Activated CD8-positive, alpha-beta T cell treated with anti-CD3 and anti-CD28 coated beads for 36 hours (primary cell): ENCODE measurements at regions not wholly inside any gene's neighbourhood (a gene's known extent, or its start where the extent isn't known, plus 50 kb on each side); places are given as distances from the start of the nearest gene placed in this dataset.

Experiments
- ATAC-seq: fragments of 200-7000 bp; cut with Tn5 transposase; one replicate; pipeline ENCODE4 v1.10.0; 2021; ENCODE audit warnings: mild to moderate bottlenecking, moderate library complexity
- CTCF ChIA-PET: fragments of 350-600 bp; sonication (Branson Sonifier 250); formaldehyde crosslinking; loops from one replicate; lab custom pipeline; 2021; ENCODE audit warnings: antibody characterized with exemption; lab: Charles Lee
- POLR2A ChIA-PET: fragments of 350-600 bp; sonication (Branson Sonifier 250); formaldehyde crosslinking; loops from one replicate; lab custom pipeline; 2021; ENCODE audit warnings: antibody characterized with exemption; lab: Charles Lee
- DNase-seq: peaks from one replicate; pipeline ENCODE4 v3.0.0-alpha.2; 2020
- H3K27ac Mint-ChIP-seq: one replicate; pipeline ENCODE4 v1.8.0; 2021; ENCODE audit warnings: mild to moderate bottlenecking, mixed read lengths
- H3K27me3 Mint-ChIP-seq: one replicate; pipeline ENCODE4 v1.8.0; 2021; ENCODE audit warnings: mixed read lengths
- H3K36me3 Mint-ChIP-seq: one replicate; pipeline ENCODE4 v1.8.0; 2021; ENCODE audit warnings: low read depth, mixed read lengths
- H3K4me1 Mint-ChIP-seq: one replicate; pipeline ENCODE4 v1.8.0; 2021; ENCODE audit warnings: low read depth, mixed read lengths
- H3K4me3 Mint-ChIP-seq: one replicate; pipeline ENCODE4 v1.8.0; 2021; ENCODE audit warnings: mild to moderate bottlenecking, moderate library complexity, mixed read lengths
- H3K9me3 Mint-ChIP-seq: one replicate; pipeline ENCODE4 v1.8.0; 2021; ENCODE audit warnings: mixed read lengths
- intact Hi-C: fragments of 100-400 bp; cut with micrococcal nuclease; formaldehyde crosslinking; loops from one replicate; pipeline ENCODE4 v1.10.0; 2022
- TF ChIP-seq, protein P1 (sequence below): fragments of 200-600 bp; IDR thresholded peaks from one replicate; pipeline ENCODE4 v1.8.0; 2022; ENCODE audit warnings: antibody characterized with exemption, mild to moderate bottlenecking

GRCh38 chr4:178665916-178666315 lies 1223.7 kb upstream of the AGA start:
- TF ChIP-seq, protein P1, sequence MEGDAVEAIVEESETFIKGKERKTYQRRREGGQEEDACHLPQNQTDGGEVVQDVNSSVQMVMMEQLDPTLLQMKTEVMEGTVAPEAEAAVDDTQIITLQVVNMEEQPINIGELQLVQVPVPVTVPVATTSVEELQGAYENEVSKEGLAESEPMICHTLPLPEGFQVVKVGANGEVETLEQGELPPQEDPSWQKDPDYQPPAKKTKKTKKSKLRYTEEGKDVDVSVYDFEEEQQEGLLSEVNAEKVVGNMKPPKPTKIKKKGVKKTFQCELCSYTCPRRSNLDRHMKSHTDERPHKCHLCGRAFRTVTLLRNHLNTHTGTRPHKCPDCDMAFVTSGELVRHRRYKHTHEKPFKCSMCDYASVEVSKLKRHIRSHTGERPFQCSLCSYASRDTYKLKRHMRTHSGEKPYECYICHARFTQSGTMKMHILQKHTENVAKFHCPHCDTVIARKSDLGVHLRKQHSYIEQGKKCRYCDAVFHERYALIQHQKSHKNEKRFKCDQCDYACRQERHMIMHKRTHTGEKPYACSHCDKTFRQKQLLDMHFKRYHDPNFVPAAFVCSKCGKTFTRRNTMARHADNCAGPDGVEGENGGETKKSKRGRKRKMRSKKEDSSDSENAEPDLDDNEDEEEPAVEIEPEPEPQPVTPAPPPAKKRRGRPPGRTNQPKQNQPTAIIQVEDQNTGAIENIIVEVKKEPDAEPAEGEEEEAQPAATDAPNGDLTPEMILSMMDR, result no peak
- ChIA-PET CTCF (no interaction called here), POLR2A (no interaction called here)
- Mint-ChIP-seq H3K4me1 (no peaks in the 10 kb centered on the region), H3K9me3 (peaks cover 2% of the 10 kb centered on the region), H3K4me3 (no peak overlapping the region), H3K27me3 (no peaks in the 10 kb centered on the region), H3K27ac (no peak overlapping the region), H3K36me3 (no peaks in the 10 kb centered on the region)
- DNase-seq, result no peak
- intact Hi-C loops, result no loop called here
- no peak for ATAC-seq

DNA sequence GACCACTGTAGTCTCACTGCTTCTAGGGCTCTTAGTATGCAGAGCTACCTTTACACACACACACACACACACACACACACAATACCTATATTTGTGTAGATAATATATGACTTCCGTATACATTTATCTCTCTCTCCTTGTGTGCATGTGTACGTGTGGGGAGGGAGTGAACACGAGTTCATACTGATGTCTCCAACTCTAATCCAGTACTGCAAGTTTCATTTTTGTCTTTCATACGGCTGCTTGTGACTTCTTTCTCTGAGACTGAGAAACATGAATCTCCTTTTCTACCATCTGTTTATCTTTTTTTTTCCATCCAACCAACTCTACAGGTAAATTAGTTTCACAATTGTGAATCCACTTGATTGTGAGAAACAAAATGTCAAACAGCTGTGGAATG lies 1229.5 kb upstream of the AGA start:
- no peaks in the 10 kb centered on the region for H3K36me3 Mint-ChIP-seq
- TF ChIP-seq, protein P1, result no peak

DNA sequence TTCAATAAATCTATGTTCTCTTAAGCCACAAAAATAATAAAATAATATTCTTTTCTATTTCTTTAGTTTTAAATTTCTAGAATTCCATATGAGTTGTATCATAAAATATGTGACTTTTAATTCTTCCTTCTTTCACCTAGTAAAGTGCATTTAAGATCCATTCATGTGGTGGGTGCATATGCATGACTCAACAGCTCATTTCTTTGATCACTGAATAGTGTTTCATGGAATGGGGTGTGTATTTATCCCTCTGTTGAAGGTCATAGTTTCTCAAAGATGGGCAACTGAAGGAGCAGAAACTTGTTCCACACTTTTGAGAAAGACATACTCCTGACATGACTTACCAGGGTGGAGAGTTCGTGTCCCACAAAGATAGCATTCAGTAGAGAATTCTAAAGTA lies 1230.3 kb upstream of the AGA start:
- ATAC-seq (no peak), DNase-seq (no peak)
- CTCF ChIA-PET, result no interaction called here
- H3K4me3 Mint-ChIP-seq, result no peak overlapping the region
- POLR2A ChIA-PET, result no interaction called here
- H3K27ac Mint-ChIP-seq, result no peak overlapping the region
- intact Hi-C loops, result no loop called here
- H3K36me3 Mint-ChIP-seq, result no peaks in the 10 kb centered on the region
- H3K9me3 Mint-ChIP-seq, result peaks cover 10% of the 10 kb centered on the region
- TF ChIP-seq, protein P1, result no peak
- H3K27me3 Mint-ChIP-seq, result no peaks in the 10 kb centered on the region
- no peaks in the 10 kb centered on the region for H3K4me1 Mint-ChIP-seq

More for the DNA sequence above, 1229.5 kb upstream of the AGA start:
- ChIA-PET POLR2A (no interaction called here), CTCF (no interaction called here)
- intact Hi-C loops, result no loop called here
- H3K9me3 Mint-ChIP-seq, result peaks cover 7% of the 10 kb centered on the region
- no peak overlapping the region for H3K27ac Mint-ChIP-seq
- ATAC-seq (no peak), DNase-seq (no peak)
- no peaks in the 10 kb centered on the region for H3K4me1 Mint-ChIP-seq
- no peaks in the 10 kb centered on the region for H3K27me3 Mint-ChIP-seq
- no peak overlapping the region for H3K4me3 Mint-ChIP-seq

DNA sequence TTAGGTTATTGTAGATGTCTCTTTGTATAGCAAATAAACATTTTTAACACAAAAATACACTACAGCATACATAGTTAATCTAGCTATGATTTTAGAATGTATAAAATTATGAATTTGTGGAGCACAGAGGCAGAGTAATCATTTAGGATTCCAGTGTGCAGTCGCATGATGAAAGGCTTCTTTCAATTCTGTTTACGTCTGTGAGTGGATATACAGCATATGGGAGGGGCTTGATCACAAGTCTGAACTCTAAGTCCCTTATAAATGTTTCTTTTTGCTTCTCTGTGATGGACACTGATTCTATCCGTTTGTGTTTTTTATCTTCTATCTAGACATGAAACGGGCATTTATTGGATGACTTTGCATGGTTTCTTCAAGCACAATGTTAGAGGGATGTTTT lies 1239.6 kb upstream of the AGA start:
- TF ChIP-seq, protein P1, result no peak
- Mint-ChIP-seq H3K4me3 (no peak overlapping the region), H3K27me3 (no peaks in the 10 kb centered on the region), H3K27ac (no peak overlapping the region), H3K36me3 (no peaks in the 10 kb centered on the region), H3K9me3 (peaks cover 14% of the 10 kb centered on the region), H3K4me1 (no peaks in the 10 kb centered on the region)
- no peak for ATAC-seq
- intact Hi-C loops, result no loop called here
- CTCF ChIA-PET, result no interaction called here
- no peak for DNase-seq
- POLR2A ChIA-PET, result no interaction called here

- Mint-ChIP-seq H3K4me1 (no peaks in the 10 kb centered on the region), H3K27ac (no peak overlapping the region), H3K9me3 (peaks cover 5% of the 10 kb centered on the region), H3K4me3 (no peak overlapping the region), H3K36me3 (no peaks in the 10 kb centered on the region), H3K27me3 (no peaks in the 10 kb centered on the region)
- ATAC-seq (no peak), DNase-seq (no peak)
- ChIA-PET POLR2A (no interaction called here), CTCF (no interaction called here)
- TF ChIP-seq, protein P1, result no peak
- intact Hi-C loops, result no loop called here
Observed at GRCh38 chr4:178689926-178690325, 1247.7 kb upstream of the AGA start.
